Colonic mucosa (tissue), 4 donors: ENCODE measurements at regions not wholly inside any gene's neighbourhood (a gene's known extent, or its start where the extent isn't known, plus 50 kb on each side); places are given as distances from the start of the nearest gene placed in this dataset.

Experiments used
- DNase-seq: peaks from one replicate; pipeline ENCODE4 v3.0.0-alpha.2; 2020
- H3K27ac ChIP-seq: fragments of 200-600 bp; one replicate; pipeline ENCODE4 v1.8.0; 2021
- H3K27me3 ChIP-seq: fragments of 200-600 bp; one replicate; pipeline ENCODE4 v1.8.0; 2021
- H3K36me3 ChIP-seq: fragments of 200-600 bp; one replicate; pipeline ENCODE4 v1.8.0; 2021
- H3K4me1 ChIP-seq: fragments of 200-600 bp; one replicate; pipeline ENCODE4 v1.8.0; 2021; ENCODE audit warnings: mild to moderate bottlenecking
- H3K4me3 ChIP-seq: fragments of 200-600 bp; one replicate; pipeline ENCODE4 v1.8.0; 2021
- H3K9ac ChIP-seq, 2 donors: one replicate each; pipeline ENCODE4 v1.7.0; 2013; ENCODE audit warnings: control low read depth in 2 of 2, low read depth in 2 of 2, low read length in 2 of 2
- H3K9me3 ChIP-seq: fragments of 200-600 bp; one replicate; pipeline ENCODE4 v1.8.0; 2021
- intact Hi-C: fragments of 100-400 bp; cut with DNase I; formaldehyde crosslinking; loops from one replicate; pipeline ENCODE4 v1.14.1; 2022
- TF ChIP-seq, protein P1 (sequence below): fragments of 200-600 bp; IDR thresholded peaks from one replicate; pipeline ENCODE4 v1.8.0; 2022; ENCODE audit warnings: antibody characterized with exemption, mild to moderate bottlenecking
- donor health status: healthy.
- donor health status: DM: no; HTN: no; CAD: no.
- donor health status: DM: no; HTN: no; CAD: no.

DNA sequence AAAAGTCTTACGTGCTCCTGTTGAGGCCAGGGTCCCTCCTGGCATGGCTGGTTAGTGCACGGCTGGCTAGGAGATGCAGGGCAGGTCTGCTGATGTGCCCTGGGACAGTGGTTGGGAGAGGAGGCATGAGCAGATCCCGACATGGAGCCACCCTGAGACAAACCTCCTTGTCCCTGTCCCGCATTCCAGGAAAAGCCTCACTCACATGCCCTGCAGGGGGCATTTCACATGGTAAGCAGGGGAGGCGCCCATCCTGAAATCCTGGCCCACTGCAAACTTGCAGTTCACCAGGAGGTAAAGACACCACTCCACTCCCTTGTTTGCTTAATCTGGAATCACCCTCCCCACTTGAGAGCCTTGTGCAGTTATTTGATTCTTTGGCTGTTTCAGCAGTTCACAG, 116.7 kb upstream of the SLC24A3 start:
- no peak for DNase-seq
- no peaks in the 10 kb centered on the region for H3K27me3 ChIP-seq
- TF ChIP-seq, protein P1, sequence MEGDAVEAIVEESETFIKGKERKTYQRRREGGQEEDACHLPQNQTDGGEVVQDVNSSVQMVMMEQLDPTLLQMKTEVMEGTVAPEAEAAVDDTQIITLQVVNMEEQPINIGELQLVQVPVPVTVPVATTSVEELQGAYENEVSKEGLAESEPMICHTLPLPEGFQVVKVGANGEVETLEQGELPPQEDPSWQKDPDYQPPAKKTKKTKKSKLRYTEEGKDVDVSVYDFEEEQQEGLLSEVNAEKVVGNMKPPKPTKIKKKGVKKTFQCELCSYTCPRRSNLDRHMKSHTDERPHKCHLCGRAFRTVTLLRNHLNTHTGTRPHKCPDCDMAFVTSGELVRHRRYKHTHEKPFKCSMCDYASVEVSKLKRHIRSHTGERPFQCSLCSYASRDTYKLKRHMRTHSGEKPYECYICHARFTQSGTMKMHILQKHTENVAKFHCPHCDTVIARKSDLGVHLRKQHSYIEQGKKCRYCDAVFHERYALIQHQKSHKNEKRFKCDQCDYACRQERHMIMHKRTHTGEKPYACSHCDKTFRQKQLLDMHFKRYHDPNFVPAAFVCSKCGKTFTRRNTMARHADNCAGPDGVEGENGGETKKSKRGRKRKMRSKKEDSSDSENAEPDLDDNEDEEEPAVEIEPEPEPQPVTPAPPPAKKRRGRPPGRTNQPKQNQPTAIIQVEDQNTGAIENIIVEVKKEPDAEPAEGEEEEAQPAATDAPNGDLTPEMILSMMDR, result no peak
- no peak overlapping the region for H3K9ac ChIP-seq
- intact Hi-C loops, result loop anchor here (10.0 kb wide), 1 partner anchor 89 kb away; no protein-coding TSS in a partner anchor
- no peak overlapping the region for H3K4me3 ChIP-seq
- H3K27ac ChIP-seq, result no peak overlapping the region
- no peaks in the 10 kb centered on the region for H3K9me3 ChIP-seq
- no peaks in the 10 kb centered on the region for H3K36me3 ChIP-seq
- peaks cover 18% of the 10 kb centered on the region for H3K4me1 ChIP-seq

DNA sequence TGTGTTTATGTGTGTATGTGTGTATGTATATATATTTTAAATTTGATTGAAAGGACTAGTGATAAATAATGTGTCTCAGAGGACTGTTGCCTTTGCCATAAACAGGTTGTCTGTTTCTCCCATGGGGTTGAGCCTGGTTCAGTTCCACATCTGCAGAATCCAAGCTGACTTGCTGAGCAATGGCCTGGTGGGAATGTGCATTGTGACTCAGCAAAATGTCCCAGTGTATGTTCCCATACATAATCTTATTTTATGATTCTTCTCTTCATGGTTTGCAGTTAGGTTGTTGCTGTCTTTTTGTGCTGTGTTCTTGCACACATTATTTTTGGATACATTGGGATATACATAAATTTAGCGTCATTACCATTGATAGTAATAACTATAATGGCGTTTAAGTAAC, 115.6 kb upstream of the SLC24A3 start:
- TF ChIP-seq, protein P1, result no peak
- Histone ChIP-seq H3K27me3 (no peaks in the 10 kb centered on the region), H3K36me3 (no peaks in the 10 kb centered on the region), H3K9ac (no peak overlapping the region), H3K4me1 (peaks cover 18% of the 10 kb centered on the region), H3K27ac (no peak overlapping the region), H3K4me3 (no peak overlapping the region), H3K9me3 (no peaks in the 10 kb centered on the region)
- intact Hi-C loops, result loop anchor here (10.0 kb wide), 1 partner anchor 88 kb away; no protein-coding TSS in a partner anchor
- DNase-seq, result no peak

DNA sequence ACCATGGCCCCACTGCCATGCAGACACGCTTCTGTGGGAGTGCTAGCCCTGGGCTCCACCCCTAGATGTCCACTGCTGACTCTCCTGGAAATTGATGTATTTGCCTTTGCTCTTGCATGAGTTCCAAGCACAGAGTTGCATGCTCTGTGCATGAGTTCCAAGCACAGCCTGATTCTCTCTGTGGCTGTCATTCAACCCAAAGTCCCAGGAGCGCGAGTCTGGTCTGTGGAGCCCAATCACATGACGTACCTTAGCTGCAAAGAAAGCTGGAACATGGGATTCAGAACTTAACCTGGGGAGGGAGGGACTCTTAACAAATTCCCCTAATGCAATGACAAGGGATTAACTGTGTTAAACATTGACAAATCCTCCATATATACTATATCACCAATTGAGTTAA, 114.3 kb upstream of the SLC24A3 start:
- intact Hi-C loops, result loop anchor here (10.0 kb wide), 1 partner anchor 87 kb away; no protein-coding TSS in a partner anchor
- no peaks in the 10 kb centered on the region for H3K27me3 ChIP-seq
- TF ChIP-seq, protein P1, result no peak
- H3K36me3 ChIP-seq, result no peaks in the 10 kb centered on the region
- no peak for DNase-seq
- H3K4me1 ChIP-seq, result peaks cover 18% of the 10 kb centered on the region
- H3K9ac ChIP-seq, result peak overlapping the region in 1 of 2 donors; percentile 36
- H3K4me3 ChIP-seq, result no peak overlapping the region
- H3K9me3 ChIP-seq, result no peaks in the 10 kb centered on the region
- peak overlapping the region; percentile 89 for H3K27ac ChIP-seq

DNA sequence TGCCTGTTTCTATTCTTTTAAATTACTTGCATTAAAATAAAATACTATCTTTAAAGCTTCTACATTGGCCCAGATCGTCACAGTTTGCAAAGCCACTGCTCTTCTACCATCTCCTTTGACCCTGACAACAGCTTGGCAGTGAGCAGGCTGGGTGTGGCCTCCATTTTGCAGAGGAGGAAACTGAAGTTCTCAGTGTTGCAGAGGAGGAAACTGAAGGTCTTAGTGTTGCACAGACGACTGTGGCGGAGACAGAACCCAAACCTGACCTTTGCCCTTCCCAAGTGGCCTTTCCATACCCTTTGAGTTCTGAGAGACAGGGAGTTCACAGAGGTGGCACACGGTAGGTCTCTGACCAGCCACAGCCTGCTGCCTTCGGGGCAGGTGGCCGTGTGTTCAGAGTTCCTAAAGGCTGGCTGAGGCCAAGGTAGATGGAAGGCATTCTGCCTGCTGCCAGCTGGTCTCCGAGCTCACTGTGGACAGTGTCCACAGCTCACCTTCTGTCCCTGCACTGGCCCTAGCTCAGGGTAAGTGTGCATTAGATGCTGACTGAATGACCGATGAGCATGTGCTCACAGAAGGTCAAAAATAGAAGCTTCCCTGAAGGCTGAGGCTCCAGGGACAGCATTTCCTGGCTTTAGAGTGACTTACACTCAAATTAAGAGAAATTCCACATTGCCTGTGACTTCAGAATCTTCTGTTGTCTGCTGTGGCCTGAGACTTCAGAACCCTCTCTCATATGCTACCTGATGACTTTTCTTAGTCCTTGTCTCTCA, 113.5 kb upstream of the SLC24A3 start:
- no peaks in the 10 kb centered on the region for H3K9me3 ChIP-seq
- TF ChIP-seq, protein P1, result no peak
- no peak overlapping the region for H3K4me3 ChIP-seq
- H3K27ac ChIP-seq, result peak overlapping the region; percentile 89
- H3K4me1 ChIP-seq, result peaks cover 18% of the 10 kb centered on the region
- intact Hi-C loops, result loop anchor here (10.0 kb wide), 1 partner anchor 86 kb away; no protein-coding TSS in a partner anchor
- H3K27me3 ChIP-seq, result no peaks in the 10 kb centered on the region
- H3K36me3 ChIP-seq, result no peaks in the 10 kb centered on the region
- H3K9ac ChIP-seq, result peak overlapping the region in 1 of 2 donors; percentile 4
- DNase-seq, result peak; percentile 86

DNA sequence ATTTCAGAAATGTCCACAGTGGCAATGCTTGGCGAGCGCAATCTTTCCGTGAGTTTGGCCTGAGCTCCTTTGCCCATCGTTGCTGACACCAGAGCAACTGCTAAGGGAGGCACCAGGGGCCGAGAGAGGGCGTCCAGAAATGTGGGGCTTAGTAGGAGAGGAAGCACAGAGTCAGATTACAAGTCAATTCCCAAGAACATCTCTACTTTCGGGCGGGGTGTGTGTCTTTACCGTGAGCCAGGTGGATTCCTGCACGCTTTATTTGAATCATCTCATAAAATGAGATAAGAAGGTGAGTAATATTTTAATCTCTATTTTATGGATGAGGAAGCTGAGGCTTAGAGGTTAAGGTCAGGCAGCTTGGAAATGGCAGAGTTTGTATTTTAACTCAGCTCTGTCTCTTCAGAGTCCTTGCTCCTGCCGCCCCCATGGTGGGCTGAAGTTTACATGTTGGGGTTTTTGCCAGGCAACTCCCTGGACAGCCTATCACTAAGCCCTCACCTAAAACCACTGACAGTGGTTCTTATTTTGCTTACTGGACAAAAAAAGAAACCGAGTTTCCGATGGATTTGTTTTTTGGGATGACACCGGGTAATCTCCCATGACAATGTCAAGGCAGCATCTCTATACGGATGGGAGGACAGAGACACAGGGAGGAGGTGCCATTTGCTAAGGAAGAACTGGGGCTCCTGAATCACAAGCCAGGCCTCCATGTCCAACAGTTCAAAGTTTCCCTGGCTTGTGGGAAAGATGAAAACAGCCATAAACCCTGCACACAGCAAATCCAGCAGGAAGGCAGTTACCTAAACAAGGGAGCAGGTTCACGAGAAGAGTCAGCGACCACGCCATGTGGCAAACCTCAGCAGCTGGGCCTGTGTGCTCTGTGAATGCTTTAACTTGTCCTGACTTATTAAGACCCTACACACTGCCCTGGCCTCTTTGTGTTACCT, 112.6 kb upstream of the SLC24A3 start:
- peak; percentile 74 for DNase-seq
- no peaks in the 10 kb centered on the region for H3K9me3 ChIP-seq
- no peaks in the 10 kb centered on the region for H3K36me3 ChIP-seq
- TF ChIP-seq, protein P1, result no peak
- peak overlapping the region; percentile 89 for H3K27ac ChIP-seq
- H3K27me3 ChIP-seq, result no peaks in the 10 kb centered on the region
- intact Hi-C loops, result loop anchor here (10.0 kb wide), 1 partner anchor 85 kb away; no protein-coding TSS in a partner anchor
- H3K4me1 ChIP-seq, result peaks cover 18% of the 10 kb centered on the region
- peak overlapping the region in 1 of 2 donors; percentile 9 for H3K9ac ChIP-seq
- no peak overlapping the region for H3K4me3 ChIP-seq
